GM19238 (cell line): ENCODE measurements at regions not wholly inside any gene's neighbourhood (a gene's known extent, or its start where the extent isn't known, plus 50 kb on each side); places are given as distances from the start of the nearest gene placed in this dataset.

Source experiments
- DNase-seq: peaks from one replicate; pipeline ENCODE4 v3.0.0; 2011; ENCODE audit warnings: low spot score; ENCODE audit not compliant: insufficient read length

GRCh38 chr1:14098294-14098913, 398.4 kb downstream of the PRDM2 start:
- no peak for DNase-seq

GRCh38 chr1:14100444-14100843, 400.5 kb downstream of the PRDM2 start:
- DNase-seq, result no peak

GRCh38 chr1:14100919-14101318, 400.9 kb downstream of the PRDM2 start:
- DNase-seq, result no peak

GRCh38 chr1:14102180-14102579, 402.2 kb downstream of the PRDM2 start:
- no peak for DNase-seq

GRCh38 chr1:14103878-14104430, 404.0 kb downstream of the PRDM2 start:
- DNase-seq, result no peak

- no peak for DNase-seq
These were observed 406.1 kb downstream of the PRDM2 start for GRCh38 chr1:14106126-14106525.

GRCh38 chr1:14106679-14107313, 406.8 kb downstream of the PRDM2 start:
- no peak for DNase-seq

GRCh38 chr1:14108356-14109275, 408.6 kb downstream of the PRDM2 start:
- no peak for DNase-seq

- no peak for DNase-seq
These were observed 409.3 kb downstream of the PRDM2 start for GRCh38 chr1:14109276-14109635.

GRCh38 chr1:14110040-14110439, 410.1 kb downstream of the PRDM2 start:
- no peak for DNase-seq

- DNase-seq, result no peak
These were observed 411.1 kb downstream of the PRDM2 start for GRCh38 chr1:14111121-14111520.

GRCh38 chr1:14112613-14113012, 412.6 kb downstream of the PRDM2 start:
- DNase-seq, result no peak

- no peak for DNase-seq
These were observed 413.3 kb downstream of the PRDM2 start for GRCh38 chr1:14113271-14113670.

GRCh38 chr1:14113841-14114567, 414.0 kb downstream of the PRDM2 start:
- DNase-seq, result no peak

GRCh38 chr1:14115976-14116375, 416.0 kb downstream of the PRDM2 start:
- no peak for DNase-seq

- no peak for DNase-seq
These were observed 417.7 kb downstream of the PRDM2 start for GRCh38 chr1:14117700-14118099.

- DNase-seq, result no peak
These were observed 418.9 kb downstream of the PRDM2 start for GRCh38 chr1:14118691-14119485.

GRCh38 chr1:14120895-14121294, 420.9 kb downstream of the PRDM2 start:
- DNase-seq, result no peak

GRCh38 chr1:14128096-14128495, 428.1 kb downstream of the PRDM2 start:
- DNase-seq, result no peak

- DNase-seq, result no peak
These were observed 429.0 kb downstream of the PRDM2 start for GRCh38 chr1:14129009-14129408.

GRCh38 chr1:14135070-14135469, 435.1 kb downstream of the PRDM2 start:
- no peak for DNase-seq
